Gastroesophageal sphincter (tissue), 3 donors: ENCODE measurements at regions not wholly inside any gene's neighbourhood (a gene's known extent, or its start where the extent isn't known, plus 50 kb on each side); places are given as distances from the start of the nearest gene placed in this dataset.

Source experiments
- CTCF ChIP-seq, 4 experiments: fragments of 200-600 bp in 2 of 4; fragments of 450-650 bp in 2 of 4; sonication (generic) in 1 of 4; IDR thresholded peaks; one replicate each; pipeline ENCODE4 v1.5.1; 2017 to 2019; ENCODE audit warnings: antibody characterized with exemption in 4 of 4, mild to moderate bottlenecking in 2 of 4, moderate library complexity in 2 of 4
- EP300 ChIP-seq: sonication (generic); formaldehyde crosslinking; IDR thresholded peaks from one replicate; pipeline ENCODE4 v1.6.1; 2017; ENCODE audit warnings: antibody characterized with exemption, mild to moderate bottlenecking
- POLR2A ChIP-seq, 2 donors: fragments of 450-650 bp; IDR thresholded peaks; one replicate each; pipeline ENCODE4 v1.6.1; 2017; ENCODE audit warnings: antibody characterized with exemption in 2 of 2, mild to moderate bottlenecking in 2 of 2, moderate library complexity in 1 of 2
- POLR2AphosphoS5 ChIP-seq: sonication (generic); formaldehyde crosslinking; IDR thresholded peaks from one replicate; pipeline ENCODE4 v1.6.1; 2017; ENCODE audit warnings: antibody characterized with exemption

GRCh38 chr10:3699916-3700315, 85.1 kb downstream of the KLF6 start:
- TF ChIP-seq POLR2A (IDR thresholded peaks at IDR 0.05) (no peak), CTCF (IDR thresholded peaks at IDR 0.05) (no peak), POLR2AphosphoS5 (no peak), EP300 (no peak)
